Caco-2 (cell line): ENCODE measurements at regions not wholly inside any gene's neighbourhood (a gene's known extent, or its start where the extent isn't known, plus 50 kb on each side); places are given as distances from the start of the nearest gene placed in this dataset.
A peak's percentile ranks its signal among the peaks of the same experiment; 100 is the strongest.

ENCODE experiments used
- BruUV-seq: library from RNA; stranded (reverse); fragments of 400-500 nt; replicated peaks from 2 replicates; lab custom pipeline; 2021; lab: Mats Ljungman, UMichigan
- CTCF ChIA-PET: fragments of 300-600 bp; sonication (Branson Sonifier 250); formaldehyde crosslinking; loops from one replicate; lab custom pipeline; 2022; ENCODE audit warnings: antibody characterized with exemption; lab: Charles Lee
- POLR2A ChIA-PET: fragments of 300-600 bp; sonication (Branson Sonifier 250); formaldehyde crosslinking; loops from one replicate; lab custom pipeline; 2022; ENCODE audit warnings: antibody characterized with exemption; lab: Charles Lee
- DNase-seq, 2 experiments: peaks; one replicate each; pipeline versions ENCODE4 v3.0.0 to v3.0.0-alpha.2; 2020 to 2022
- H3K27me3 ChIP-seq: replicated peaks from 2 replicates; pipeline ENCODE4 v1.6.0; 2011; ENCODE audit warnings: low read length; ENCODE audit not compliant: control insufficient read depth, insufficient read depth
- H3K36me3 ChIP-seq: 2 replicates; pipeline ENCODE4 v1.5.1; 2011; ENCODE audit warnings: low read length; ENCODE audit not compliant: control insufficient read depth, insufficient read depth
- H3K4me1 ChIP-seq: fragments of 250-450 bp; sonication (Bioruptor Pico); 2 replicates; pipeline ENCODE4 v1.5.1; 2020; ENCODE audit warnings: mild to moderate bottlenecking
- H3K4me3 ChIP-seq: 2 replicates; pipeline ENCODE4 v1.5.1; 2011; ENCODE audit warnings: low read depth, mild to moderate bottlenecking, control low read depth, low read length
- H3K9me3 ChIP-seq: fragments of 250-450 bp; sonication (Bioruptor Pico); 2 replicates; pipeline ENCODE4 v1.5.1; 2020; ENCODE audit warnings: mild to moderate bottlenecking, moderate library complexity
- H3K27ac Mint-ChIP-seq: one replicate; pipeline ENCODE4 v1.8.0; 2022; ENCODE audit warnings: mixed read lengths; ENCODE audit not compliant: unreplicated experiment
- H3K27me3 Mint-ChIP-seq: one replicate; pipeline ENCODE4 v1.8.0; 2022; ENCODE audit warnings: mixed read lengths; ENCODE audit not compliant: insufficient read depth, unreplicated experiment
- H3K36me3 Mint-ChIP-seq: one replicate; pipeline ENCODE4 v1.8.0; 2022; ENCODE audit warnings: mild to moderate bottlenecking, mixed read lengths; ENCODE audit not compliant: insufficient read depth, unreplicated experiment
- H3K4me1 Mint-ChIP-seq: one replicate; pipeline ENCODE4 v1.8.0; 2022; ENCODE audit warnings: low read depth, mixed read lengths; ENCODE audit not compliant: unreplicated experiment
- H3K4me3 Mint-ChIP-seq: one replicate; pipeline ENCODE4 v1.8.0; 2022; ENCODE audit warnings: mild to moderate bottlenecking, moderate library complexity, mixed read lengths; ENCODE audit not compliant: unreplicated experiment
- H3K9me3 Mint-ChIP-seq: one replicate; pipeline ENCODE4 v1.8.0; 2022; ENCODE audit warnings: mixed read lengths; ENCODE audit not compliant: unreplicated experiment
- intact Hi-C: fragments of 100-400 bp; cut with micrococcal nuclease; formaldehyde crosslinking; loops from one replicate; pipeline ENCODE4 v1.10.0; 2022; ENCODE audit not compliant: unreplicated experiment
- TF ChIP-seq, protein P1 (sequence below), 2 experiments: fragments of 200-600 bp in 1 of 2; IDR thresholded peaks; 1 replicate in 1 of 2; 2 replicates in 1 of 2; pipeline versions ENCODE4 v1.5.1 to v1.8.0; 2011 to 2022; ENCODE audit warnings: antibody characterized with exemption in 1 of 2, control low read depth in 1 of 2, inconsistent platforms in 1 of 2, low read depth in 1 of 2, low read length in 1 of 2, mild to moderate bottlenecking in 1 of 2, moderate library complexity in 1 of 2; ENCODE audit not compliant: insufficient read depth in 1 of 2, severe bottlenecking in 1 of 2, unreplicated experiment in 1 of 2

DNA sequence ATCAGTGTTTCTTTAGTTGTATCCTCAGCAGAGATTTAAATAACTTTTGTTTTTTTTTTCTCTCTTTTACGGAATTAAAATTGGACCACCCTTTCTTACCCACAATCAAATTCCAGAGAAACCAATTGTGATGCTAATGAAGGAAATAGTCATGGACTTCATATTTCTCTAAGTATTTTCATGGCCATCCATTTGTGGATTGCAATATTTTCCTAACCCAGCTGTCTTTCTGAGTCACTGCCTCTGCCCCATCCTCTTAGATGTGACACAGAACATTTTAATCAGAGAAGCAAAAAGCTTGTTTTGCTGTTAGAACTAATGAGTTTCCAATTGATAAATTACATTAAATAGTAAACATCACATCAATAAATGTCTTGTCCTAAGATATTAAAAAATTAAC, 405.5 kb upstream of the ADGRB3 start:
- Mint-ChIP-seq H3K27ac (no peak overlapping the region), H3K27me3 (peaks cover 10% of the 10 kb centered on the region), H3K4me3 (no peak overlapping the region), H3K4me1 (peaks cover 15% of the 10 kb centered on the region), H3K36me3 (no peaks in the 10 kb centered on the region), H3K9me3 (no peaks in the 10 kb centered on the region)
- intact Hi-C loops, result no loop called here
- no peak for DNase-seq
- Histone ChIP-seq H3K36me3 (no peaks in the 10 kb centered on the region), H3K27me3 (no peaks in the 10 kb centered on the region), H3K4me3 (no peak overlapping the region), H3K9me3 (no peaks in the 10 kb centered on the region; the same call in 1 of the 2 replicates), H3K4me1 (peaks cover 36% of the 10 kb centered on the region)
- CTCF ChIA-PET, result no interaction called here
- no TSS peak for BruUV-seq
- POLR2A ChIA-PET, result no interaction called here
- TF ChIP-seq, protein P1, sequence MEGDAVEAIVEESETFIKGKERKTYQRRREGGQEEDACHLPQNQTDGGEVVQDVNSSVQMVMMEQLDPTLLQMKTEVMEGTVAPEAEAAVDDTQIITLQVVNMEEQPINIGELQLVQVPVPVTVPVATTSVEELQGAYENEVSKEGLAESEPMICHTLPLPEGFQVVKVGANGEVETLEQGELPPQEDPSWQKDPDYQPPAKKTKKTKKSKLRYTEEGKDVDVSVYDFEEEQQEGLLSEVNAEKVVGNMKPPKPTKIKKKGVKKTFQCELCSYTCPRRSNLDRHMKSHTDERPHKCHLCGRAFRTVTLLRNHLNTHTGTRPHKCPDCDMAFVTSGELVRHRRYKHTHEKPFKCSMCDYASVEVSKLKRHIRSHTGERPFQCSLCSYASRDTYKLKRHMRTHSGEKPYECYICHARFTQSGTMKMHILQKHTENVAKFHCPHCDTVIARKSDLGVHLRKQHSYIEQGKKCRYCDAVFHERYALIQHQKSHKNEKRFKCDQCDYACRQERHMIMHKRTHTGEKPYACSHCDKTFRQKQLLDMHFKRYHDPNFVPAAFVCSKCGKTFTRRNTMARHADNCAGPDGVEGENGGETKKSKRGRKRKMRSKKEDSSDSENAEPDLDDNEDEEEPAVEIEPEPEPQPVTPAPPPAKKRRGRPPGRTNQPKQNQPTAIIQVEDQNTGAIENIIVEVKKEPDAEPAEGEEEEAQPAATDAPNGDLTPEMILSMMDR (IDR thresholded peaks at IDR 0.05; ENCODE audit: insufficient read depth in 1 of 2, low read depth in 1 of 2, low read length in 1 of 2, severe bottlenecking in 1 of 2, unreplicated experiment in 1 of 2), result no peak

DNA sequence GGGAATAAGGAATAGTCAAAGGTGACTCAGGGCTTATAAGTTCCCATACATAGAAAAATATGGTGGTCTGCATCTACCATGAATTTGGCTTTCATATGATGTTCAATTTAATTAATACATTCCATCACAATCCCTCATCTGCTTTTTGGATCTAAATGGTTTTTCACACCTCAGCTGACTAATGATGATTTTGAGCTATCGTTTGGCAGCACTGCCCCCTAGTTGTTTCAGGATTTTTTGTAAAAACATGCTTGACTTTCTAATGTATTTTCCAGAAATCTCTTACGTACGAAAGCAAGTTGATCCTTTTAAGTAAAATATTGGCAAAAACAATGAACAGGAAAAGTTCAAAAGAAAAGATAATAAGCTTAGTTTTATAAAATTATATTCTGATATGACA, 408.6 kb upstream of the ADGRB3 start:
- TF ChIP-seq, protein P1 (IDR thresholded peaks at IDR 0.05; ENCODE audit: insufficient read depth in 1 of 2, low read depth in 1 of 2, low read length in 1 of 2, severe bottlenecking in 1 of 2, unreplicated experiment in 1 of 2), result peak; percentile 31 to 32
- Mint-ChIP-seq H3K27ac (no peak overlapping the region), H3K4me3 (no peak overlapping the region), H3K27me3 (peaks cover 13% of the 10 kb centered on the region), H3K9me3 (no peaks in the 10 kb centered on the region), H3K4me1 (peaks cover 8% of the 10 kb centered on the region), H3K36me3 (no peaks in the 10 kb centered on the region)
- H3K4me1 ChIP-seq, result peaks cover 18% of the 10 kb centered on the region; the same call in 1 of the 2 replicates
- H3K9me3 ChIP-seq, result no peaks in the 10 kb centered on the region; the same call in 1 of the 2 replicates
- no peak overlapping the region for H3K4me3 ChIP-seq
- H3K27me3 ChIP-seq, result no peaks in the 10 kb centered on the region
- intact Hi-C loops, result loop anchor here (1.0 kb wide), 1 partner anchor 1160 kb away; no protein-coding TSS in a partner anchor
- ChIA-PET CTCF (interaction anchor here (0.5 to 0.9 kb wide), 2 partner anchors 87 to 293 kb away, joined by 3 to 5 read pairs; no protein-coding TSS in a partner anchor), POLR2A (no interaction called here)
- peak in 1 of 2 experiments; percentile 8 for DNase-seq
- BruUV-seq, result no TSS peak
- no peaks in the 10 kb centered on the region for H3K36me3 ChIP-seq

DNA sequence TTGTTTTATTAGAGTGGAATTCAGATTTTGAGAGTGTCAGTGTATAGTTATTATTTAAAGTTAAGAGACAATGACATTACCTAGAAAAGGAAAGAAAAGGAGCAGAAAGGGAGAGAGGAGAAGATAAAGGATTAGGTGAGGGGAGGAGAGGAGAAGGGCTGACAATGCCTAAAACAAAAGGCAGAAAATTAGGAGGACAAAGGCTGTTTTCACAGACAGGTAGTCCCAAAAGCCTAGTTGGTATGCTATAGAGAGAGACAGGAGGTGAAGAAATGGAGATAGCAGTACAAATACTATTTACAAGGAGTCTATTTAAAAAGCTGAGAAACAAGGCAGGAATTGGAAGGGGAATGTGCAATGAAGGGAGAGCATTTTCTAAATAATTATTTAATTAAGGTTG, 409.4 kb upstream of the ADGRB3 start:
- Mint-ChIP-seq H3K27ac (no peak overlapping the region), H3K36me3 (no peaks in the 10 kb centered on the region), H3K4me1 (peaks cover 8% of the 10 kb centered on the region), H3K27me3 (peaks cover 13% of the 10 kb centered on the region), H3K9me3 (no peaks in the 10 kb centered on the region), H3K4me3 (no peak overlapping the region)
- intact Hi-C loops, result loop anchor here (1.0 kb wide), 1 partner anchor 1159 kb away; no protein-coding TSS in a partner anchor
- no peak for DNase-seq
- Histone ChIP-seq H3K9me3 (no peaks in the 10 kb centered on the region), H3K36me3 (no peaks in the 10 kb centered on the region), H3K27me3 (no peaks in the 10 kb centered on the region), H3K4me3 (no peak overlapping the region), H3K4me1 (peaks cover 18% of the 10 kb centered on the region; the same call in 1 of the 2 replicates)
- POLR2A ChIA-PET, result no interaction called here
- CTCF ChIA-PET, result no interaction called here
- TF ChIP-seq, protein P1 (IDR thresholded peaks at IDR 0.05; ENCODE audit: insufficient read depth in 1 of 2, low read depth in 1 of 2, low read length in 1 of 2, severe bottlenecking in 1 of 2, unreplicated experiment in 1 of 2), result no peak
- no TSS peak for BruUV-seq
